NCI-H460 (cell line): ENCODE measurements at regions not wholly inside any gene's neighbourhood (a gene's known extent, or its start where the extent isn't known, plus 50 kb on each side); places are given as distances from the start of the nearest gene placed in this dataset.

ENCODE experiments used
- DNase-seq: peaks from one replicate; pipeline ENCODE4 v3.0.0-alpha.2; 2016; ENCODE audit warnings: low read depth; ENCODE audit errors: extremely low read depth

- DNase-seq = no peak
Measured at GRCh38 chr12:127063339-127064072, 1203.5 kb upstream of the TMEM132C start.

GRCh38 chr12:127064207-127064606 lies 1202.8 kb upstream of the TMEM132C start:
- no peak for DNase-seq

GRCh38 chr12:127065595-127065994 lies 1201.4 kb upstream of the TMEM132C start:
- DNase-seq = no peak

GRCh38 chr12:127070515-127071157 lies 1196.3 kb upstream of the TMEM132C start:
- no peak for DNase-seq

GRCh38 chr12:127074161-127074560 lies 1192.8 kb upstream of the TMEM132C start:
- DNase-seq = no peak

DNA sequence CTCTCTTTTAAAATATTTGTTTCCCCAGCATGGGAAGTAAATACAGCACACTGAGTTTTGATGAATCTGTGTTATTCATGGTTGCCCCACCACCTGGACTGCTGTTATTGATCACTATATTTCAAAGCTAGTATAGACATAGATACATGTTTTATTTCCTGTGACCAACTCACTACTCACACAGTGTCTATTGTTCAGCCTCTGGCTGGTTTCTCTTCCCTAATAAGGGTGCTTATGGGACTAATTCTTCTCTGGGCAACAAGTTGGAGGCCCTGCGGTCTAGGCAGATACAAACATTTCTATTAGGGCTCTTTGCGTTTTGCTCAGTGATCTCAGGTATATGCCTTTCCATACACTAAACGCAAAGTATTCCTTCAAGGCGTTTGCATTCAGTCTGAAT lies 1191.0 kb upstream of the TMEM132C start:
- no peak for DNase-seq

DNA sequence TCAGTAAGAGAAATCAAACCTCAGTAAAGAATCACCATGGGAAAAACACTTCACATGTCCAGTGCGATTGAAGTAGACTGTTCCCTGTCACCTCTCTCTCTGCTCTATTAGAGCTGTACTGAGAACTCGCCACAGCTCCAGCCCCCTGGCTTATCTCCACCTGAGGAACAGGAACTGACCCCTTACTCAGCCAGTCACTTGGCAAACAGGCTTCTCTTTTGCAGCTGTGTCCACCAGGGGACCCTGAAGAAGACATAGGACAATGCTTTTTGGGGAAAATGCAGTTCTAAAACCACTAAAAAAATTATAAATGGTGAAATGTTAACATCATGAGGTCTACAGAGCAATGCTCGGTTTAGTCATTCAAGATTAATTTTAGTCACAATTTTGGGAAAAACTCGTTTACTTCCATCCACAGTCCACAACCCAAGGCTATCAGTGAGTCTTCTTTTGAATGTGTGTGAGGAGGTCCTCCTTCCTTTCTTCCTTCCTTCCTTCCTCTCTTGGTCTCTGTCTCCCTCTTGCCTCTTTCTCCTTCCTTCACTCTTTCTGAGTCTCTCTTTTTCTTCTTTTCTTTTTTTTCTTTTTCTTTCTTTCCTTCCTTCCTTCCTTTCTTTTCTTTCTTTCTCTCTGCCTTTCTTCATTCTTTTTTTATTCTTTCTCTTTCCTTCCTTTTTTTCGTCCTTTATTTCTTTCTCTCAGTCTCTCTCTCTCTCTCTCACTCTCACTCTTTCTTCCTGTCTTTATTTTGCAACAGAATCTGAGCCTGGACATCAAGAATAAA lies 1189.5 kb upstream of the TMEM132C start:
- DNase-seq = no peak

- no peak for DNase-seq
Measured at GRCh38 chr12:127078577-127079350, 1188.2 kb upstream of the TMEM132C start.

DNA sequence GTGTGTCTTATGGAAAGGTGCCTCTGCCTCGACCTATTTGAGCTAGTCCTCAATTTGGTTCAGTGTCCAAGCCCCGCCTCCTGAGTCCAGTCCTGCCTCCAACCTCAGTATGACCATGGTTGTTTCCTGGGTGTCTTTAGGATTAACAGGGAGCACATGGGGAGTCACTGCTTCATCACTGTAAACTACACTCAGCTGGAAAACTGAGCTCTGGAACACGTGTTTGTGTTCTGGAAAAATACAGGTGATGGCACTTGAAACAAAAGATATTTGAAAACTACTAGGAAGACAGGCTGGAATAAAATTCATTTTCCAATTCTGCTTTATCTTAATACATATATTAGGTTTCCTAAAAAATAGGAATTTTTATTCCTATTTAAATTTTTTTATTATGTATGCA lies 1187.3 kb upstream of the TMEM132C start:
- DNase-seq = no peak

DNA sequence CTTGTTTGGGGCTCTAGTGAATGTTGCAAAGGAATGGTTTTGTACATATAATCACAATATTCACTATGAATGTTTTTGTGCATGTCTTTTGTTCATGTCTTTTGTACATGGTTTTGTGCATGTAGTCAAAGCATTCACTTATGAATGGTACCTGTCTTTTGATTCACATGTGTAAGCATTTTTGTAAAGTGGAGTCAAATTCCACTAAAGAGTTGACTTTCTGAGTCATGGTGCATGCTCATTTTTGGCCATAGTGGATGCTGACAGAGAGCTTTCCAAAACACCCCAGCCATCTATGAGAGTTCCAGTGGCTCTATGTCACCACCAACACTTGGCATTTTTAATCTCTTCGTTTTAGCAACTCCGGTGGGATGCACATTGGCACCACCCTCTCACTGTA lies 1185.9 kb upstream of the TMEM132C start:
- DNase-seq = no peak

- DNase-seq = peak; percentile 88
Measured at GRCh38 chr12:127083008-127083949, 1183.7 kb upstream of the TMEM132C start.

DNA sequence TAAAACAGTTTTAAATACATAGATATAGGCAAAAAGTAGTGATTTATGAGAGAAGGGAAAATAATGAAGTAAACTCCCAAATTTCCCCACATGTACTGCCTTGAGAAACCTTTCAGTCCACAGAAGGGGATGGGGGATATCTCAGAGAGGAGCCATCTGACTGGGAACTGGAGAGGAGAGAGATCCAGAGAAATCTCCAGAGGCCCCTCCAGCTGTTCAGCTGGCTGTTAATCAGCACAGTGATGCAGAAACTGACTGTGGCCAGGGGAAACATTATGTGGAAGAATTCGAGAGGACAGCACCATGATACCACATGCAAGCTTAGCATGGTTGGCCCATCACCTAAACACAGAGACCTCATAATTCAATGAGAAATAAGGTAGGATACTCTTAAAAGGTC lies 1165.9 kb upstream of the TMEM132C start:
- DNase-seq = no peak

DNA sequence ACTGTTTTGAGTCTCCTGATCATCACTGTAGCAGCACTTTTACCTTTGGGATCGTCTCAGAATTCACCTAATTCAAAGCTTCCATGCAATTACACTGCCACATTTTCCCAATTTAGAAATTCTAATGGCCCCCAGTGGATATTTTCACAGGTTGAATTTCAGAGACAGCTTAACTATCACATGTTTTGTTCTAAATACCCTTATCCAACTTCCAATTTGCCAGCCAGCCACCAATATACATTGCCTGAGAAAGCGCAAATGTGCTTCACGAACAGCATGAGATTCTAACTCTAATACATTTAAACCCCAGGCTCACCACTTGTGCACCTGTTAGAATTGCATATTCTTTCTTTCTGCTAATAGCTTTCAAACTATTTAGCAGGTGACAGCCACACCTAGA lies 1160.9 kb upstream of the TMEM132C start:
- DNase-seq = no peak

- DNase-seq = no peak
Measured at GRCh38 chr12:127106697-127107096, 1160.3 kb upstream of the TMEM132C start.

GRCh38 chr12:127107744-127108143 lies 1159.2 kb upstream of the TMEM132C start:
- DNase-seq = no peak

DNA sequence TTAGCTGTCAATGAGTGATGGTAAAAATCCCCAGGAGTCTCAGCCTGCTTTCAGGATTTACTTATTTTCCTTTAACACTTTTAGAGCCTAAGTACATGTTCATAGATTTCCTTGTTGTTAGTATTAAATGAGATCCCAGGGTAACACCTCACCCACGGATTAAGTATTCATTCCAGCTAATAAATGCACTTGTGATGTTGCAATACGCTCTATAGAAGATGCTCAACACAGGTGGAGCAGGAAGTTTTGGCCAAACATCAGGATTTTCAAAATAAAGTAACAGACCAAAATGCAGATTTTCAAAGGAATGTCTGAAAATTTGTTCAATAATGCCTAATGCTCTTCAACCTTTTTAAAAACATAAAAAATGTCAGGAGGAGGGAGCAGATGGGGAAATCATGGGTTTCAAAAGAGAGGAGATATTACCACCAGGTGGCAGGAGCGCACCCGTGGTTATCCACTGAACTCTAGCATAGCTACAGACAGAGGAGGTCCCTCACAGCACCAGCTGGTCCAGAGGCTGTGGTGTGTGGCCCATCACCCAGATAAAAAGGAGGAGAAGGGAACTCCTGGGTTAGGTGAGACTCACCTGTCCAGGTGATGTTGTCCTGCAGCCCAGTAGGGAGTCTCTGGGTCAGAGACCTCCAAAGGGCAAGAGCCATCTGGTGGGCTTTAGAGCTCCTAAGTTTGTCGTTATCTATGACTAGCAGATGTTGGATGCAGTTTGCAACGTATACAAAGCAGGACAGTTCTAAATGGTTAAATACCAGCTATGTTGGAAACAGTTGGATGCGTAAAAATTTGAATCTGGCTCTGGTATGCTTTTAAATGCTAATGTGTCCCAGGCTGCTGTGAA lies 1158.4 kb upstream of the TMEM132C start:
- peak; percentile 52 for DNase-seq

DNA sequence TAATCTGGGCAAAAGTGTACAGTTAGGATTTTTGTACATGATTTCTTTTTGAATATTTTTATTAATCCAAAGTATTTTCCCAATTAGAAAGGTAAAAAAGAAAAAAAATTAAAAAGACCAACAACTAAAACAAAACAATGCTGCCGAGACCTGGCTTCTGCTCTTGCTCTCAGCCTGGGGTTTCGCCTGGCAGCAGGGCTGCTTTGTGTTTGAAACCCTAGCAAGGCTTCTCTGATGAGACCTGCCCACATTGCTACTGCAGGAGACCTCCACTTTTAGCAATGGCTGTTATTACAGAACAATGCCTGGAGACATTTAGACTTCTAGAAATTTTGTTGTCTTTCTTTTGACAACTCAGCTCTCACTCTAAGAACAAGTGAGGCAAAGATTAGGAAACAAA lies 1153.0 kb upstream of the TMEM132C start:
- DNase-seq = no peak

DNA sequence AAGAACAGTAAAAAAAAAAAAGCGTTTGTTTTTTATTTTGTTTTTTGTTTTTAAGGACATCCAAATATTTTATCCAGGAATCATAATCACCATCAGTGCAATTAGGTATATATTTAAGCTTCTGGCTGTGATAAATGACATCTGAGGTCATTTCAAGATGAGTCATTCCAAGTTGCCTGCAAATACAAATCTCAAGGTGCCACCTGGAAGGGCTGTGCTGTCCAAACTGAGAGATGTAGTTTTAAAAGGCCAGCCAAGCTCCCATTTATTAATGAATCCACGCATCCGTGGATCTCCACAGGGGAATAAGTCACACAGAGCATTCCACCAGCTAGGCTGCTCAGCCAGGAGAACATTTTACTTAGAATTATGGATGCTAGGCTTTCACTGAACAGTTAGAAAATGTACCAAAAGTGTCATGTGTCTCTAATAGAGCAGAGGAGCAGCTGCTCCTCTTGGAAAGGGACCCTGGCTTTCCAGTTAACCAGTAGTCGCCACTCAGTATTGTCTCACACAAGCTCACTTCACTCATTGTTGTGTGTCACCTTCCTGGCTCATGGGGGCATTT lies 1151.4 kb upstream of the TMEM132C start:
- DNase-seq = no peak

DNA sequence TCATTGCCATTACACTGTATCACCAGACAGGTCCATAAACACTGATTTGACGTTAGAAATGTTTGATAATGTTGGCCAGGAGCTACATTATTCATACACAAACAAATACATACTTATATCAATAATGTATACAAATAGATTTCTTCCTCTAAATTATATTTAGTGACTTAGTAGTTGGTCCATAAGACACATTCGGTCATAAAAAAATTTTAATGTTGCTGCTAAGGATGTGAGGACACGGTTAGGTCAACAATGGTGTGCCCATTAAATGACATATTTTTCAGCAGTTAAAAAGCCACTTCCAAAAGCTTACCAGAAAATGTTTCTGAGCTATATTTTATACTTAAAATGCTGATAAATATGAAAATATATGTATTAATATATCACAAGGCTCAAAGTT lies 1148.7 kb upstream of the TMEM132C start:
- DNase-seq = no peak
